ENCODE measurements at regions not wholly inside any gene's neighbourhood (a gene's known extent, or its start where the extent isn't known, plus 50 kb on each side); places are given as distances from the start of the nearest gene placed in this dataset.

GRCh38 chr13:38419312-38419873 lies 69.7 kb downstream of the UFM1 start:
- TF ChIP-seq, protein P1, sequence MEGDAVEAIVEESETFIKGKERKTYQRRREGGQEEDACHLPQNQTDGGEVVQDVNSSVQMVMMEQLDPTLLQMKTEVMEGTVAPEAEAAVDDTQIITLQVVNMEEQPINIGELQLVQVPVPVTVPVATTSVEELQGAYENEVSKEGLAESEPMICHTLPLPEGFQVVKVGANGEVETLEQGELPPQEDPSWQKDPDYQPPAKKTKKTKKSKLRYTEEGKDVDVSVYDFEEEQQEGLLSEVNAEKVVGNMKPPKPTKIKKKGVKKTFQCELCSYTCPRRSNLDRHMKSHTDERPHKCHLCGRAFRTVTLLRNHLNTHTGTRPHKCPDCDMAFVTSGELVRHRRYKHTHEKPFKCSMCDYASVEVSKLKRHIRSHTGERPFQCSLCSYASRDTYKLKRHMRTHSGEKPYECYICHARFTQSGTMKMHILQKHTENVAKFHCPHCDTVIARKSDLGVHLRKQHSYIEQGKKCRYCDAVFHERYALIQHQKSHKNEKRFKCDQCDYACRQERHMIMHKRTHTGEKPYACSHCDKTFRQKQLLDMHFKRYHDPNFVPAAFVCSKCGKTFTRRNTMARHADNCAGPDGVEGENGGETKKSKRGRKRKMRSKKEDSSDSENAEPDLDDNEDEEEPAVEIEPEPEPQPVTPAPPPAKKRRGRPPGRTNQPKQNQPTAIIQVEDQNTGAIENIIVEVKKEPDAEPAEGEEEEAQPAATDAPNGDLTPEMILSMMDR (IDR thresholded peaks at IDR 0.05; ENCODE audit: extremely low read depth, low read depth, low read length): no peak
- no peak overlapping the region for H3K4me2 ChIP-seq (ENCODE audit: insufficient read depth, low read length)
- H2AFZ ChIP-seq (ENCODE audit: low read length): no peak overlapping the region
- no peak overlapping the region for H3K27ac ChIP-seq (ENCODE audit: low read depth, low read length)
- no peaks in the 10 kb centered on the region for H3K4me1 ChIP-seq (ENCODE audit: insufficient read depth, low read length)
- no peaks in the 10 kb centered on the region for H3K79me2 ChIP-seq (ENCODE audit: insufficient read depth, low read length)
- H3K36me3 ChIP-seq (ENCODE audit: insufficient read depth, low read length): no peaks in the 10 kb centered on the region
- no peaks in the 10 kb centered on the region for H3K9me3 ChIP-seq (ENCODE audit: low read depth, low read length)
- H3K27me3 ChIP-seq (ENCODE audit: insufficient read depth, low read length): no peaks in the 10 kb centered on the region
- H4K20me1 ChIP-seq (ENCODE audit: insufficient read depth, low read length): no peaks in the 10 kb centered on the region
- DNase-seq (ENCODE audit: insufficient read length, low spot score, missing footprints): no peak
- H3K4me3 ChIP-seq (ENCODE audit: insufficient read depth, low read length): no peak overlapping the region

GRCh38 chr13:38421590-38422560 lies 72.2 kb downstream of the UFM1 start:
- no peak overlapping the region for H3K4me2 ChIP-seq (ENCODE audit: insufficient read depth, low read length)
- no peaks in the 10 kb centered on the region for H3K9me3 ChIP-seq (ENCODE audit: low read depth, low read length)
- H3K27ac ChIP-seq (ENCODE audit: low read depth, low read length): no peak overlapping the region
- no peaks in the 10 kb centered on the region for H4K20me1 ChIP-seq (ENCODE audit: insufficient read depth, low read length)
- TF ChIP-seq, protein P1 (IDR thresholded peaks at IDR 0.05; ENCODE audit: extremely low read depth, low read depth, low read length): no peak
- no peaks in the 10 kb centered on the region for H3K79me2 ChIP-seq (ENCODE audit: insufficient read depth, low read length)
- no peak overlapping the region for H3K4me3 ChIP-seq (ENCODE audit: insufficient read depth, low read length)
- no peaks in the 10 kb centered on the region for H3K27me3 ChIP-seq (ENCODE audit: insufficient read depth, low read length)
- no peaks in the 10 kb centered on the region for H3K36me3 ChIP-seq (ENCODE audit: insufficient read depth, low read length)
- H2AFZ ChIP-seq (ENCODE audit: low read length): no peak overlapping the region
- H3K4me1 ChIP-seq (ENCODE audit: insufficient read depth, low read length): no peaks in the 10 kb centered on the region
- peak; percentile 32 for DNase-seq (ENCODE audit: insufficient read length, low spot score, missing footprints)

DNA sequence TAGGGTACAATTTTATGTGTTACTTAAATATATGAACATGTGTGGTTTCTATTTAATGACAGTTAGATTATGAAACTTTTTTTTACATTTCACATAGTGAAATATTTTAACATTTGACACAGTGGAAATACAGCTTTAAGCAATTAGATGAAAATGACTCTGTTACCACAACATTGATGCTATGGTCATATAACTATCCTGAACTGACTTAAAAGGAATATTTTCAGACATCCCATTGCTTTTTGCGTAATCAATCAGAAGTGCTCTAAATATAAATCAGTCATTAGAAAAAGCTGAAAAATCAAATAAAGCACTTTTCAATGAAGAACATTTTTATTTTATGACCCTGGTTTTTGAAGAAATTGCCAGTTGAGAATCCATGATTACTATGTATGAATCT lies 80.3 kb downstream of the UFM1 start:
- H3K4me1 ChIP-seq (ENCODE audit: insufficient read depth, low read length): no peaks in the 10 kb centered on the region
- H4K20me1 ChIP-seq (ENCODE audit: insufficient read depth, low read length): no peaks in the 10 kb centered on the region
- no peaks in the 10 kb centered on the region for H3K36me3 ChIP-seq (ENCODE audit: insufficient read depth, low read length)
- H3K4me2 ChIP-seq (ENCODE audit: insufficient read depth, low read length): no peak overlapping the region
- H3K4me3 ChIP-seq (ENCODE audit: insufficient read depth, low read length): no peak overlapping the region
- TF ChIP-seq, protein P1 (IDR thresholded peaks at IDR 0.05; ENCODE audit: extremely low read depth, low read depth, low read length): no peak
- H3K27ac ChIP-seq (ENCODE audit: low read depth, low read length): no peak overlapping the region
- no peak for DNase-seq (ENCODE audit: insufficient read length, low spot score, missing footprints)
- no peaks in the 10 kb centered on the region for H3K79me2 ChIP-seq (ENCODE audit: insufficient read depth, low read length)
- H2AFZ ChIP-seq (ENCODE audit: low read length): no peak overlapping the region
- no peaks in the 10 kb centered on the region for H3K27me3 ChIP-seq (ENCODE audit: insufficient read depth, low read length)
- H3K9me3 ChIP-seq (ENCODE audit: low read depth, low read length): no peaks in the 10 kb centered on the region

DNA sequence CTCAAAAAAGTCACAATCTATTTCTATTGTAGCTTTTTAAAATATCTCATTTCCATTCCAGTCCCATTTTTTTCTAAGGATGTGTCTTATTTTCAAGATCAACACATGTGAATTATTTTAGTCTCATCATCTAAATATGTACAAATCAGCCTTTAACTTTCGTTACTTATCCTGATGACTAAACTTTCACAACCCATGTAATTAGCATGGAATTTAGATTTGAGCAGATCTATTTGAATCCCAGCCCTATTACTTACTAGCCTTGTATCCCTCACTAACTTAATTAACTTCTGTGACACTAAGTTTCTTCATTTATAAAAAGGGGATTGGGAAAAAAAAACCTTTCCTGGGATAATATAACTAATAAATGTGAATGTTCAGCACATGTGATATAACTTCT lies 81.1 kb downstream of the UFM1 start:
- Histone ChIP-seq H3K4me1 (ENCODE audit: insufficient read depth, low read length) (no peaks in the 10 kb centered on the region), H3K4me2 (ENCODE audit: insufficient read depth, low read length) (no peak overlapping the region), H3K27me3 (ENCODE audit: insufficient read depth, low read length) (no peaks in the 10 kb centered on the region), H3K9me3 (ENCODE audit: low read depth, low read length) (no peaks in the 10 kb centered on the region), H2AFZ (ENCODE audit: low read length) (no peak overlapping the region), H3K4me3 (ENCODE audit: insufficient read depth, low read length) (no peak overlapping the region), H4K20me1 (ENCODE audit: insufficient read depth, low read length) (no peaks in the 10 kb centered on the region), H3K27ac (ENCODE audit: low read depth, low read length) (no peak overlapping the region), H3K36me3 (ENCODE audit: insufficient read depth, low read length) (no peaks in the 10 kb centered on the region), H3K79me2 (ENCODE audit: insufficient read depth, low read length) (no peaks in the 10 kb centered on the region)
- no peak for DNase-seq (ENCODE audit: insufficient read length, low spot score, missing footprints)
- TF ChIP-seq, protein P1 (IDR thresholded peaks at IDR 0.05; ENCODE audit: extremely low read depth, low read depth, low read length): no peak

Data from osteoblast (primary cell).